Panc1 (cell line): ENCODE measurements at regions not wholly inside any gene's neighbourhood (a gene's known extent, or its start where the extent isn't known, plus 50 kb on each side); places are given as distances from the start of the nearest gene placed in this dataset.

Experiments
- POLR2AphosphoS5 ChIP-seq: IDR thresholded peaks from 2 replicates; pipeline ENCODE4 v1.6.1; 2012; ENCODE audit warnings: mild to moderate bottlenecking, low read depth, low read length, moderate library complexity
- SIN3A ChIP-seq: IDR thresholded peaks from 2 replicates; pipeline ENCODE4 v1.6.1; 2012; ENCODE audit warnings: low read depth, mild to moderate bottlenecking, low read length, moderate library complexity, borderline replicate concordance; ENCODE audit not compliant: insufficient read depth
- TCF7L2 ChIP-seq: IDR thresholded peaks from 2 replicates; pipeline ENCODE4 v1.6.1; 2011; ENCODE audit warnings: mild to moderate bottlenecking, low read depth, low read length, inconsistent platforms
- TF ChIP-seq, protein P1 (sequence below): fragments of 450-650 bp; IDR thresholded peaks from 2 replicates; pipeline ENCODE4 v1.5.1; 2017; ENCODE audit warnings: mild to moderate bottlenecking
- TF ChIP-seq, protein P2 (sequence below), 2 experiments: IDR thresholded peaks; 2 replicates each; pipeline ENCODE4 v1.6.1; 2011 to 2012; ENCODE audit warnings: low read depth in 2 of 2, control low read depth in 1 of 2, low read length in 1 of 2, mild to moderate bottlenecking in 1 of 2, moderate library complexity in 1 of 2; ENCODE audit not compliant: insufficient read depth in 1 of 2

DNA sequence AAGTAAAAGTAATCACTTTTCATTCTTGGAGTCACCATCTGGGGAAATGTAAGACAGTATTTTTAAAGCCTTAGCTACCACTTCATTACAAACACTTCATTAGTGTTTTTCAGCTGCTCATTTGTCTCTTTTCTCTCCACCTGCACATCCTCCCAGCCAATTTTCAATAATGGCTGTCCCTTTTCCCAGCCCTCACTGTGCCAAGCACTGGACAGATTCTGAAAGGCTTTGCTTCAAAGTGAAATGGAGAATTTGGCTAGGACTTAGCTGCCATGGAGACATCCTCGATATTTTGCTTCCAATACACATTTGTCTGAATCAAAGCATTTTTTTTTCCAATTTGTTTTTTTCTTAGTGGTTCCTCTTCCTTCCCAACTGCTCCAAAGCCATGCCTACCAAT is 272.4 kb upstream of the NRXN1 start:
- TF ChIP-seq, protein P1, sequence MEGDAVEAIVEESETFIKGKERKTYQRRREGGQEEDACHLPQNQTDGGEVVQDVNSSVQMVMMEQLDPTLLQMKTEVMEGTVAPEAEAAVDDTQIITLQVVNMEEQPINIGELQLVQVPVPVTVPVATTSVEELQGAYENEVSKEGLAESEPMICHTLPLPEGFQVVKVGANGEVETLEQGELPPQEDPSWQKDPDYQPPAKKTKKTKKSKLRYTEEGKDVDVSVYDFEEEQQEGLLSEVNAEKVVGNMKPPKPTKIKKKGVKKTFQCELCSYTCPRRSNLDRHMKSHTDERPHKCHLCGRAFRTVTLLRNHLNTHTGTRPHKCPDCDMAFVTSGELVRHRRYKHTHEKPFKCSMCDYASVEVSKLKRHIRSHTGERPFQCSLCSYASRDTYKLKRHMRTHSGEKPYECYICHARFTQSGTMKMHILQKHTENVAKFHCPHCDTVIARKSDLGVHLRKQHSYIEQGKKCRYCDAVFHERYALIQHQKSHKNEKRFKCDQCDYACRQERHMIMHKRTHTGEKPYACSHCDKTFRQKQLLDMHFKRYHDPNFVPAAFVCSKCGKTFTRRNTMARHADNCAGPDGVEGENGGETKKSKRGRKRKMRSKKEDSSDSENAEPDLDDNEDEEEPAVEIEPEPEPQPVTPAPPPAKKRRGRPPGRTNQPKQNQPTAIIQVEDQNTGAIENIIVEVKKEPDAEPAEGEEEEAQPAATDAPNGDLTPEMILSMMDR = no peak
- TF ChIP-seq, protein P2, sequence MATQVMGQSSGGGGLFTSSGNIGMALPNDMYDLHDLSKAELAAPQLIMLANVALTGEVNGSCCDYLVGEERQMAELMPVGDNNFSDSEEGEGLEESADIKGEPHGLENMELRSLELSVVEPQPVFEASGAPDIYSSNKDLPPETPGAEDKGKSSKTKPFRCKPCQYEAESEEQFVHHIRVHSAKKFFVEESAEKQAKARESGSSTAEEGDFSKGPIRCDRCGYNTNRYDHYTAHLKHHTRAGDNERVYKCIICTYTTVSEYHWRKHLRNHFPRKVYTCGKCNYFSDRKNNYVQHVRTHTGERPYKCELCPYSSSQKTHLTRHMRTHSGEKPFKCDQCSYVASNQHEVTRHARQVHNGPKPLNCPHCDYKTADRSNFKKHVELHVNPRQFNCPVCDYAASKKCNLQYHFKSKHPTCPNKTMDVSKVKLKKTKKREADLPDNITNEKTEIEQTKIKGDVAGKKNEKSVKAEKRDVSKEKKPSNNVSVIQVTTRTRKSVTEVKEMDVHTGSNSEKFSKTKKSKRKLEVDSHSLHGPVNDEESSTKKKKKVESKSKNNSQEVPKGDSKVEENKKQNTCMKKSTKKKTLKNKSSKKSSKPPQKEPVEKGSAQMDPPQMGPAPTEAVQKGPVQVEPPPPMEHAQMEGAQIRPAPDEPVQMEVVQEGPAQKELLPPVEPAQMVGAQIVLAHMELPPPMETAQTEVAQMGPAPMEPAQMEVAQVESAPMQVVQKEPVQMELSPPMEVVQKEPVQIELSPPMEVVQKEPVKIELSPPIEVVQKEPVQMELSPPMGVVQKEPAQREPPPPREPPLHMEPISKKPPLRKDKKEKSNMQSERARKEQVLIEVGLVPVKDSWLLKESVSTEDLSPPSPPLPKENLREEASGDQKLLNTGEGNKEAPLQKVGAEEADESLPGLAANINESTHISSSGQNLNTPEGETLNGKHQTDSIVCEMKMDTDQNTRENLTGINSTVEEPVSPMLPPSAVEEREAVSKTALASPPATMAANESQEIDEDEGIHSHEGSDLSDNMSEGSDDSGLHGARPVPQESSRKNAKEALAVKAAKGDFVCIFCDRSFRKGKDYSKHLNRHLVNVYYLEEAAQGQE (IDR thresholded peaks at IDR 0.05; ENCODE audit: insufficient read depth in 1 of 2, low read depth in 2 of 2, low read length in 1 of 2) = no peak
- TF ChIP-seq SIN3A (no peak), POLR2AphosphoS5 (no peak), TCF7L2 (no peak)
